SKM-1 treated with dmso at 0.1 percent for 144 hours (cell line): ENCODE measurements at regions not wholly inside any gene's neighbourhood (a gene's known extent, or its start where the extent isn't known, plus 50 kb on each side); places are given as distances from the start of the nearest gene placed in this dataset.
"Not testable (repeated sequence)": the region's sequence is repeated elsewhere in the genome, so short reads cannot be mapped to it uniquely, and the experiment has no call there.

Source experiments
- DNase-seq: peaks from one replicate; lab custom pipeline; 2025; ENCODE audit not compliant: unreplicated experiment; lab: John Stamatoyannopoulos, UW

- DNase-seq: no peak
These were observed 109.2 kb upstream of the TMEM170B start for GRCh38 chr6:11428371-11428770.

DNA sequence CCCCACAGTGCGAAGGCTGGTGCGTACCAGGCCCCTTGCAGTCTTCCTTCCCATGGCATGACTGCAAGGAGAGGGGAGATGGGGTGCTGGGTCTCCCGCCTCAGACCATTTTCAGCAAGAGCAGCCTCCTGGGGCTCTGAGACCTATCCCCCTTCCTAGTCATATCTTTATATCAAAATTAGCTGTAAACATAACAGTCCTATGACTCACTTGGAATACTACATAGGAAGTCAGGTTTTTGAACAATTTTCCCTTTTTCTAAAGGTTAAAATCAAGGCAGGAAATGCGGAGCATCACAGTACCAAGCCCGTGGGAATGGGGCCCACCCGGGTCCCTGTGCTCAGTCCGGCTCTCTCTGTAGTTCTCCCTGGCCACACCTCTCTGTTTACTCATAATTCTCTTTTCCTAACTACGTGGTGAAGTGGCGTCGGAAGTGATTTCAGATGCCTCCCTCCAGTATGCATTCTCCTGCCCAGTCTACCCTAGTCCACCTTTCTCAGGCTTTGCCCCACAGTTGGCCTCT is 109.8 kb upstream of the TMEM170B start:
- no peak for DNase-seq

GRCh38 chr6:11427091-11427722 is 110.3 kb upstream of the TMEM170B start:
- no peak for DNase-seq

- no peak for DNase-seq
These were observed 111.0 kb upstream of the TMEM170B start for GRCh38 chr6:11426571-11426970.

DNA sequence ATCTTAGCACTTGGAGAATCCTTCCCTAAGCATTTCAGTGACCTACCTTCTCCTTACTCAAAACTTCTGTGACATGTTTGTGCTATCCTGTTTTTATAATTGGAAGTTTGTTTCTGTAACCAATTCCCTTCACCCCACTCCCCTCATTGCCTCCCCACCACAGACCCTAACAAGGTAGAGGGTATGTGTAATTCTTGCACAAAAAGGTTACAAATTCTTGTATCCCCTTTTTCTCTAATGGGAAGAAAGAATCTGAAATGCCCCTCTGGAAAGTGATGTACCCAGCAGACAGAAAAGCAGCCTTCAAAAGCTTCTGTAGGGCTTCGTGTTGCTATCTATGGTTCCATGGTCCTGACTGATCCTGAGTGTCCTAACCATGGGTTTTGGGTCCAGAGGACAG is 111.7 kb upstream of the TMEM170B start:
- DNase-seq: no peak

GRCh38 chr6:11425431-11425871 is 112.1 kb upstream of the TMEM170B start:
- no peak for DNase-seq

DNA sequence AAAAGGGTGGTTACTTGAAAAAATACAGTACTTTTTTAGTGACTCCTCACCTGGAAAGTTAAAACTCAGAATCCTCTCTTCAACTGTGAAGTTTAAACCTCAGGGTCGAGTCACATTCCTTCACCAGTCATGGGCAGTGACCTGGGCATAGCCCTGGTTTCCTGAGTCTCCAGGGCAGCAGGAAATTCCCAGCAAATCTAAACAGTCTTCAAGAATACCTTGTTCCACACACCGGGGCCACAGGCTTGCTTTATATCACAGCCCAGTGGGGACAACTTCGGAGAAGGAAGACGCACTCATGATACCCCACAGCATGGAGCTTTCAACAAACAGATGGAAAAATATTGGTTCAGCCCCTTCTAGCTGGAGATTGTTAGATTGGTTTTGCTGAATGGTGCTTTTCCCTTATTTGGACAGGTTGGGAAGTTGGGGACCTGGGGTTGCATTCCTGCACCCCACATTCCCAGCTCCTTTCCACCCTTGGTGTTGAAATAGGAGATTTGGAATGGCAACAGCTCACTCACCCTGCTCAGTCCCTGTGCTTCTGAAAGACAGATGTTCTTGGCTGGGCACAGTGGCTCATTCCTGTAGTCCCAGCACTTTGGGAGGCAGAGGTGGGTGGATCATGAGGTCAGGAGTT is 113.0 kb upstream of the TMEM170B start:
- DNase-seq: no peak

DNA sequence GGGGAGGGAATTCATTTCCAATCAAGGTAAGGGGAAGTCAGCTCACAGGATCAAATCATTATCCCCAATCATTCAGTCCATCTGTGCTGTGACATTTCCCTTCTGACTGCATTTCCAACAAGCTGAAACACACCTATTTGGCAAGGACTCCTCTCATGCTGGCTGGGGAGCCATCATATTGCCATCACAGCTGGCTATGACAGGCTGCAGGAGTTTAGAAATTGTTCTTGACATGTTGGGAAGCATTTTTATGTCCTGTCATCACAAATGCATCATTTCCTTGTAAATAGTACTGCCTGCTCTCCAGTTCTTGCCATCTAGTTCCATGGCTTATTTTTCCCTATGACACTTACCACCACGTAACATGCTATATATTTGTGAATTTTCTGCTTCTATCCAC is 113.9 kb upstream of the TMEM170B start:
- DNase-seq: no peak

DNA sequence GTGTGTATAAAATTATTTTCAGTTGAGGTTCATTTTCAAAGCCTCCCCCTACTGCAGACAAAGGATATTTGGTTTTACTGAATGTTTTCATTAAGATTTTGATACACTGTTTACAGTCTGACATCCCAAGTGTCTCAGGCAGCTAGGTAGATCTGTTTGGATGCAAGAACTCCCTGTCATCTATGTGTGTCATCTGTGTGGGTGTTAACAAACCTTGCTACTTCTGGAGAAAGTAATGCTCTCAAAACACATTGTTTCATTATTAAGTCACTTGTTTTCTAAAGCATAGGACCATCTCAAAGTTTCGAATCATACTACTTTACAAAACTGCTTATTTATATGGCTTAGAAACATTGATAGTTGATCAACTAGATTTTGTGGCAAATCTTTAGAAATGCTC is 114.5 kb upstream of the TMEM170B start:
- DNase-seq: no peak

DNA sequence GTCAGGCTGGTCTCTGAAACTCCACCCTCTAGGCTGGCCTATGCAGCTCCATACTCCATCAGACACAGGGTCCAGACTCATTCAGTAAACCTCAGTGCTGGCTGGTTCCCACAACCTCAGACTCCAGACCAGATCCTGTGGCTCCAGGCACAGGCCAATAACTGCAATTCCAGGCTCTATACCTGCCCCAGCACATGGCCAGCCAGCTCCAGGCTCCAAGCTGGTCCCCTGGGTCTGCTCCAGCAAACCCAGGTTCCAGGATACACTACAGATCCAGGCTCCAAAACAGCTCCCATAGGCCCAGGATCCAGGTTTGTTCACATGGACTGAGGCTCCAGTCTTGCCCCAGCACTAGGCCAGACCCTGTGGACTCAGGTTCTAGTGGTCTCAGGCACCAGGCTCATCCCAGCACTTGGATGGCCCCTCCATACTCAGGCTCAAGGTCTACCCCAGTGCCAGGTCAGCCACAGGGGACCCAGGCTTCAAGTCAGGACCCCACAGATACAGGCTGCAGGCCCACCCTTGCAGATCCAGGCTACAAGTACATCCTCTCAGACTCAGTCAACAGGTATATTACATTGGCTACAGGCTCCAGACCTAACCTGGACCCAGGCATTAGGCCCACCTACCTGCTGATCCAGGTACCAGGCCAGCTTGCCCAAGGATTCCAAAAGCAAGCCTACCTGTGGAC is 117.6 kb upstream of the TMEM170B start:
- no peak for DNase-seq

DNA sequence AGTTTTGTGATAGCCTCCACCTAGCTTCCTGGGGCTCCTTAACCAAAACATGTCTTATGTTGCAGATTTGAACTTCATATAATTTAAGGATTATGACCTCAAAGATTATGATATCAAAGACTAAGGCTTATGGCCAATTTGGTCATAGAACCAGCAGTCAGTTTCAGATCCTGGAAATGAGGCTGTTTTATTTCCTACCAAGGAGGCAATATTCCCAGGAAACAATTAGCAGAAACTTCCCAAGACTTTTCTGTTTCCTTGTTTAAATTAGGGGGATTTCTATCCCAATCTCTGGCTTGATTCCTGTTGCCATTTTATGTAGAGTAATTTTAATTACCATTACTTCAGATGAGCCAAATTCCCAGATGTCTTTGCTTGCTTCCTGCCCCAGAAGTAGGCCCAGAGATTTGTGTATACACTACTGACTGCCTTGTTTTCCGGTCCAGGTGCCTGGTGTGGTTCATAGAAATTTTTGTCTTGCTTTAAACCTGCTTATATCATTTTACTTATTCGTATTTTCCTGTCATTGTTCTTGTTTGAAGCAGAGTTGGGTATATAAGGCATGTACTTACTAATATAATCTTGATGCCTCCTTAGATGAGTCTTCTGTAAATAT is 119.2 kb upstream of the TMEM170B start:
- no peak for DNase-seq

- DNase-seq: no peak
These were observed 120.5 kb upstream of the TMEM170B start for GRCh38 chr6:11416936-11417576.

GRCh38 chr6:11416099-11416935 is 121.2 kb upstream of the TMEM170B start:
- DNase-seq: not testable (repeated sequence)

DNA sequence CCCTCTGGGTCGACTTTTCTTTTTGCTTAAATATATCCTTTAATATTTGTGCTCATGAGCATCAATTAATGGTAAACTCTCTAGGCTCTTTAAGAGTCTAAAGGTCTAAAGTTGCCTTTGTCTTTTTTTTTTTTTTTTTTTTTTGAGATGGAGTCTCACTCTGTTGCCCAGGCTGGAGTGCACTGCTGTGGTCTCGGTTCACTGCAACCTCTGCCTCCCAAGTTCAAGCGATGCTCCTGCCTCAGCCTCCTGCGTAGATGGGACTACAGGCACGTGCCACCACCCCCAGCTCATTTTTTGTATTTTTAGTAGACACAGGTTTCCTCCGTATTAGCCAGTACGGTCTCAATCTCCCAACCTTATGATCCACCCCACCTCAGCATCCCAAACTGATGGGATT is 122.0 kb upstream of the TMEM170B start:
- no peak for DNase-seq

DNA sequence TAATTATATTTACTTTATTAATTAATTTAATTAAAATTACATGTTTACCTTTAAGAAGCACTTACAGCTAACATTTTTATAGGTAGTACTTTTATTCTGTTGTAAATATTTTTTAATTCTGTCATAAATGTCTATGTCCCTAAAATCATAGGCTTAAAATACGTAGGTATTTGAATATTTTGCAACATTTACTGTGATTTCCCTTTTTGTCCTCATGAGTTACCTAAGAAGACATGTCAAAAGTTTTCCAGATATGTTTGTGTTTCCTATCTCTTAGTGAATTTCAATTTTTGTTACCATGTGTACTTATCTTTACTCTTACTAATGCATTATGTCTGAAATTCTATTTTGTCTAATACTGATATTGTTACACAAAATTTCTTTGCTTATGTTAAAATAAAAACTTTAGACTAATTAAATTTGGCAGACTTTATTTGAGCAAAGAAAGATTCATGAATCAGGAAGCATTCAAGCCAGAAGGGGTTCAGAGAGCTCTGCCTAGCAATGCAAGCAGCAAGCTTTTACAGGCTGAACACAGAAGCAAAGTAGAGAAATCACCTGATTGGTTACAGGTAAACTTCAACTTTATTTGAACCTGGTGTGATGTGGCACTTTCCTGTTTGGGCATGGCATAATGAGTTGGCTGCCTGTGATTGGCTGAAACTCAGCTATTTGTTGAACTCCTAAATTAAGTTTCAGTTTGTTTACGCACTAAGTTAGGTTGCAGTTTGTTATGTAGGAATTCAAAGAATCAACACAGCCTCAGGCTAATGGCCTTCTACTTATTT is 123.2 kb upstream of the TMEM170B start:
- no peak for DNase-seq

- DNase-seq: peak; percentile 23
These were observed 123.8 kb upstream of the TMEM170B start for GRCh38 chr6:11413728-11414127.

GRCh38 chr6:11413117-11413687 is 124.3 kb upstream of the TMEM170B start:
- no peak for DNase-seq

- DNase-seq: no peak
These were observed 124.9 kb upstream of the TMEM170B start for GRCh38 chr6:11412616-11413015.

DNA sequence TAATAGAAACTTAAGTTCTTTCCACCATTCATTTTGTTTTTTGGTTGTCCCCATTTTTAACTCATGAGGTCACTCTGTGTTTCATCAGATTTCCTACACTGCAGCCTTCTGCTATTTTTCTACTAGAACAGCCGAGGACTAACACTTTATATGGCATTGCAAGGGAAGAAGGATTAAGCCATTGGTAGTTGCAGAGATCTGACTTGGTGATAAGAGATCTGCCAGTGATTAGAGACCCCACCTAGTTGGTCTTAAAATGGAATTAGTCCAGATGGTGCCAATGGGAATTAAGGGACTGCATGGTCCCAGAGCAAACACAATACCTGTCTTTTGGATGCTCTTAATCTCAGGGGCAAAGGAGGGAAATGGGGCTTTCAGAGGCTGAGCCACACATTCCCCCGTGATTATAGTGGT is 125.5 kb upstream of the TMEM170B start:
- peak; percentile 8 for DNase-seq
